ENCODE measurements at regions not wholly inside any gene's neighbourhood (a gene's known extent, or its start where the extent isn't known, plus 50 kb on each side); places are given as distances from the start of the nearest gene placed in this dataset.

DNA sequence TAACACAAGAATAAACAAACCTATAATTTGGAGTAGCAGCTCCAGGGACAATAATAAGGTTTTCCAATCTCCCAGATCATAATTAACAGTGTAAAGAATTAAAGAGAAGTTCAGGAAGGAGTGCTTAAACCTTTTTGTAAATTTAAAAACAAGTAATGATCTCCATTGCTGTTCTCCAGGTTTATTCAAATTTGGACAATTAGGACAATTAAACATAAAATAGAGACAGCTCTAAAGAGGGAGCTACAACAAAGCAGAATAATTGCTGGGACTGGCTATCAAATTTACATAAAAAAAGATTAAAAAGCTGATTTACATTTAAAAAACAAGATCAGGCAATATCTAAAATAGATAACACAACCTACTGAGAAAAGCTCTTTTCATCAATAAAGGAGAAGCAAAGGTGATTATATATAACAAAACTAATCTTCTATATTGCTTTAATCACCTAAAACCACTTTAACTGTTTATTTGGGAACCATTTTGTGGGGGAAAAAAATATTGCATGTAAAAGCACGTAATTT lies 80.1 kb upstream of the CREB1 start (continued):
- no peak for TF ChIP-seq RBFOX2 (IDR thresholded peaks at IDR 0.05; ENCODE audit: low read depth, low read length)
- TF ChIP-seq, protein P1, sequence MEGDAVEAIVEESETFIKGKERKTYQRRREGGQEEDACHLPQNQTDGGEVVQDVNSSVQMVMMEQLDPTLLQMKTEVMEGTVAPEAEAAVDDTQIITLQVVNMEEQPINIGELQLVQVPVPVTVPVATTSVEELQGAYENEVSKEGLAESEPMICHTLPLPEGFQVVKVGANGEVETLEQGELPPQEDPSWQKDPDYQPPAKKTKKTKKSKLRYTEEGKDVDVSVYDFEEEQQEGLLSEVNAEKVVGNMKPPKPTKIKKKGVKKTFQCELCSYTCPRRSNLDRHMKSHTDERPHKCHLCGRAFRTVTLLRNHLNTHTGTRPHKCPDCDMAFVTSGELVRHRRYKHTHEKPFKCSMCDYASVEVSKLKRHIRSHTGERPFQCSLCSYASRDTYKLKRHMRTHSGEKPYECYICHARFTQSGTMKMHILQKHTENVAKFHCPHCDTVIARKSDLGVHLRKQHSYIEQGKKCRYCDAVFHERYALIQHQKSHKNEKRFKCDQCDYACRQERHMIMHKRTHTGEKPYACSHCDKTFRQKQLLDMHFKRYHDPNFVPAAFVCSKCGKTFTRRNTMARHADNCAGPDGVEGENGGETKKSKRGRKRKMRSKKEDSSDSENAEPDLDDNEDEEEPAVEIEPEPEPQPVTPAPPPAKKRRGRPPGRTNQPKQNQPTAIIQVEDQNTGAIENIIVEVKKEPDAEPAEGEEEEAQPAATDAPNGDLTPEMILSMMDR (IDR thresholded peaks at IDR 0.05 in 2 of 3, conservative IDR thresholded peaks at IDR 0.05 in 1 of 3; ENCODE audit: insufficient read depth in 2 of 3, low read depth in 1 of 3, low read length in 3 of 3), result no peak
- no peak for TF ChIP-seq ZNF444 (CRISPR knock-in tag; IDR thresholded peaks at IDR 0.05)
- TF ChIP-seq XRCC5 (IDR thresholded peaks at IDR 0.05; ENCODE audit: low read depth, low read length), result no peak
- TF ChIP-seq SUPT5H (IDR thresholded peaks at IDR 0.05), result no peak
- no peak for TF ChIP-seq SIN3A (IDR thresholded peaks at IDR 0.05; ENCODE audit: borderline replicate concordance in 2 of 2, control insufficient read depth in 1 of 2, low read depth in 2 of 2, low read length in 2 of 2)

DNA sequence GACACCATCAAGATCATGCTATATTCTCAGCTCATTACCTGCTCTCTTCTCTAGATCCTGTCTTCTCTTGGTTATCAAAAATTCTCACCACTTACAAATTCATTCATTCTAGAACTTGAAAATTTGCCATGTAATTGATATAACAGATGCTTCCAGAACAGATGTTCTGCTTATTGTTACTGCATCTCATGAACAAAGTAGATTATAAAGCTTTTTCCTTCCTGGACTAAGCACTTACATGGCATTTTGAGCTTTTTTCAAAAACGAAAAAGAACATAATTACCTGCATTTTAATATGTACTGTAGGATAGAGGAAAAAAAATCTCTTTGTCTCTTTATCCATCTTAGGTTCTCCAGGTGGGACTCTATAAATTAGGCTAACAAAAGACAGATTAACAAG lies 79.6 kb upstream of the CREB1 start:
- no peak for FAIRE-seq
- BruUV-seq (replicated peaks), result no TSS peak
- no peak overlapping the region for H3K4me2 ChIP-seq (ENCODE audit: insufficient read depth, low read length)
- ChIA-PET POLR2A (no interaction called here), CTCF (ENCODE audit: low intra/inter-chr PET ratio) (no interaction called here)
- H3K4me1 ChIP-seq (replicated peaks in 1 of 2; ENCODE audit: control insufficient read depth in 2 of 2, insufficient read depth in 2 of 2, low read length in 2 of 2), result peaks cover 0 to 6% of the 10 kb centered on the region in 2 experiments; a peak in 2 of 5 replicates
- no peak overlapping the region for H3K27ac ChIP-seq (ENCODE audit: extremely low read depth, low read depth, low read length)
- no peak for ATAC-seq
- no peaks in the 10 kb centered on the region for H3K27me3 ChIP-seq (ENCODE audit: control insufficient read depth in 2 of 2, insufficient read depth in 2 of 2, low read length in 2 of 2)
- no peaks in the 10 kb centered on the region for H3K9me1 ChIP-seq (ENCODE audit: control insufficient read depth, insufficient read depth, low read length)
- no peak overlapping the region for H3K9ac ChIP-seq (ENCODE audit: insufficient read depth in 1 of 2, low read depth in 2 of 2, low read length in 2 of 2)
- H4K20me1 ChIP-seq (replicated peaks; ENCODE audit: control insufficient read depth, insufficient read depth, low read length), result no peaks in the 10 kb centered on the region
- in situ Hi-C loops (cut with MboI), result loop anchor here (25.0 kb wide), 2 partner anchors 463 to 888 kb away; no protein-coding TSS in a partner anchor
- H3K4me3 ChIP-seq, result no peak overlapping the region
- H2AFZ ChIP-seq (ENCODE audit: low read depth, low read length), result 0 out of 2 replicates have a peak overlapping the region, but pooled peaks have one; percentile 37
- no peaks in the 10 kb centered on the region for H3K36me3 ChIP-seq (ENCODE audit: control insufficient read depth, insufficient read depth, low read length)
- H3K79me2 ChIP-seq (ENCODE audit: control insufficient read depth, insufficient read depth, low read length), result no peaks in the 10 kb centered on the region
- WGBS (ENCODE audit: insufficient coverage, low coverage, missing lambda C conversion rate), result 0% methylated on average over 1 of the region's 1 CpG
- intact Hi-C loops (cut with micrococcal nuclease), result no loop called here
- H3K9me3 ChIP-seq (replicated peaks; ENCODE audit: control insufficient read depth, insufficient read depth, low read depth, low read length), result no peaks in the 10 kb centered on the region
- DNase-seq (ENCODE audit: extremely low read depth in 1 of 4, low spot score in 3 of 4), result no peak
- TF ChIP-seq MAFK (IDR thresholded peaks at IDR 0.05; ENCODE audit: low read length) (no peak), ZNF436 (CRISPR knock-in tag; IDR thresholded peaks at IDR 0.05) (no peak), ZNF134 (CRISPR knock-in tag; conservative IDR thresholded peaks at IDR 0.05) (no peak), SMARCB1 (IDR thresholded peaks at IDR 0.05; ENCODE audit: insufficient read length, low read depth) (no peak), TEAD4 (IDR thresholded peaks at IDR 0.05; ENCODE audit: low read length) (no peak), TEAD4 (CRISPR knock-in tag; IDR thresholded peaks at IDR 0.05; ENCODE audit: borderline replicate concordance) (no peak), CCNT2 (IDR thresholded peaks at IDR 0.05; ENCODE audit: borderline replicate concordance, extremely low read depth, insufficient read length, low read depth, low read length) (no peak), NFE2L1 (tag; IDR thresholded peaks at IDR 0.05; ENCODE audit: borderline replicate concordance, low read depth) (no peak), KLF13 (tag; IDR thresholded peaks at IDR 0.05; ENCODE audit: borderline replicate concordance, low read depth) (no peak)
- TF ChIP-seq, protein P2, sequence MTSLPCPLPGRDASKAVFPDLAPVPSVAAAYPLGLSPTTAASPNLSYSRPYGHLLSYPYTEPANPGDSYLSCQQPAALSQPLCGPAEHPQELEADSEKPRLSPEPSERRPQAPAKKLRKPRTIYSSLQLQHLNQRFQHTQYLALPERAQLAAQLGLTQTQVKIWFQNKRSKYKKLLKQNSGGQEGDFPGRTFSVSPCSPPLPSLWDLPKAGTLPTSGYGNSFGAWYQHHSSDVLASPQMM (CRISPR knock-in tag; IDR thresholded peaks at IDR 0.05), result no peak
- TF ChIP-seq, protein P3, sequence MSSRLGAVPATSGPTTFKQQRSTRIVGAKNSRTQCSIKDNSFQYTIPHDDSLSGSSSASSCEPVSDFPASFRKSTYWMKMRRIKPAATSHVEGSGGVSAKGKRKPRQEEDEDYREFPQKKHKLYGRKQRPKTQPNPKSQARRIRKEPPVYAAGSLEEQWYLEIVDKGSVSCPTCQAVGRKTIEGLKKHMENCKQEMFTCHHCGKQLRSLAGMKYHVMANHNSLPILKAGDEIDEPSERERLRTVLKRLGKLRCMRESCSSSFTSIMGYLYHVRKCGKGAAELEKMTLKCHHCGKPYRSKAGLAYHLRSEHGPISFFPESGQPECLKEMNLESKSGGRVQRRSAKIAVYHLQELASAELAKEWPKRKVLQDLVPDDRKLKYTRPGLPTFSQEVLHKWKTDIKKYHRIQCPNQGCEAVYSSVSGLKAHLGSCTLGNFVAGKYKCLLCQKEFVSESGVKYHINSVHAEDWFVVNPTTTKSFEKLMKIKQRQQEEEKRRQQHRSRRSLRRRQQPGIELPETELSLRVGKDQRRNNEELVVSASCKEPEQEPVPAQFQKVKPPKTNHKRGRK (tag; IDR thresholded peaks at IDR 0.05), result no peak

Data from K562 (cell line).